ENCODE measurements at regions not wholly inside any gene's neighbourhood (a gene's known extent, or its start where the extent isn't known, plus 50 kb on each side); places are given as distances from the start of the nearest gene placed in this dataset.

GRCh38 chrX:155745792-155746191 is 133.0 kb upstream of the TMLHE start:
- H3K9ac ChIP-seq (ENCODE audit: extremely low read depth, insufficient read length, low read length): no peak overlapping the region
- H3T11ph ChIP-seq (ENCODE audit: low read length): no peak overlapping the region
- H4K8ac ChIP-seq (replicated peaks; ENCODE audit: insufficient read length, low read depth, low read length): no peak overlapping the region
- no peaks in the 10 kb centered on the region for H3K79me1 ChIP-seq (ENCODE audit: insufficient read depth, low read depth, low read length, poor library complexity, severe bottlenecking)
- no peaks in the 10 kb centered on the region for H3K27me3 Mint-ChIP-seq (ENCODE audit: low read depth)
- no CpG with 5 or more reads among the region's 2 CpGs for WGBS (ENCODE audit: extremely low coverage, insufficient read length, low lambda C conversion rate)
- no peak overlapping the region for H2AFZ ChIP-seq (ENCODE audit: low read length)
- no peak overlapping the region for H2BK5ac ChIP-seq (ENCODE audit: insufficient read length, low read length)
- H3K9me3 Mint-ChIP-seq: peaks cover 57 to 61% of the 10 kb centered on the region in 2 experiments
- H3K27ac Mint-ChIP-seq: no peak overlapping the region
- H2BK120ac ChIP-seq (ENCODE audit: low read depth, low read length, poor library complexity, severe bottlenecking): no peak overlapping the region
- no peaks in the 10 kb centered on the region for H3K4me1 ChIP-seq (ENCODE audit: insufficient read depth, low read length)
- peaks cover 3 to 9% of the 10 kb centered on the region in 2 experiments; a peak in 3 of 4 replicates for H3K4me1 Mint-ChIP-seq
- H3K56ac ChIP-seq (ENCODE audit: insufficient read length, low read depth, low read length): no peak overlapping the region
- H3K4ac ChIP-seq (ENCODE audit: low read depth, low read length): no peak overlapping the region
- no peak overlapping the region for H2BK15ac ChIP-seq (ENCODE audit: low read depth, low read length)
- no peak overlapping the region for H2BK20ac ChIP-seq (ENCODE audit: low read depth, low read length, poor library complexity, severe bottlenecking)
- no peak overlapping the region for H2AK5ac ChIP-seq (ENCODE audit: insufficient read length, low read length)
- H3K9me3 ChIP-seq (ENCODE audit: control insufficient read depth, low read depth, low read length): peaks cover 25% of the 10 kb centered on the region
- H3K4me3 Mint-ChIP-seq: no peak overlapping the region
- H4K91ac ChIP-seq (ENCODE audit: insufficient read length, low read depth, low read length): no peak overlapping the region
- no peaks in the 10 kb centered on the region for H4K20me1 ChIP-seq (ENCODE audit: control insufficient read depth, insufficient read depth, insufficient read length)
- peaks cover 5 to 11% (median 5%) of the 10 kb centered on the region in 3 experiments; a peak in 6 of 7 replicates for H3K36me3 Mint-ChIP-seq (ENCODE audit: insufficient read depth in 1 of 3, low read depth in 3 of 3)
- no peaks in the 10 kb centered on the region for H3K79me2 ChIP-seq (ENCODE audit: insufficient read depth, low read length)
- H3K14ac ChIP-seq (ENCODE audit: insufficient read depth, low read length): no peak overlapping the region
- no peaks in the 10 kb centered on the region for H3K23me2 ChIP-seq (ENCODE audit: insufficient read length, low read depth, low read length, poor library complexity, severe bottlenecking)
- H2BK12ac ChIP-seq (ENCODE audit: insufficient read length, low read depth, low read length): no peak overlapping the region
- no peak overlapping the region for H3K23ac ChIP-seq (ENCODE audit: insufficient read length, low read depth, low read length)
- no peak for DNase-seq
- H4K5ac ChIP-seq (ENCODE audit: insufficient read length, low read depth, low read length): no peak overlapping the region
- no peak overlapping the region for H3K4me2 ChIP-seq (ENCODE audit: insufficient read depth, insufficient read length, low read length)
- no peaks in the 10 kb centered on the region for H3K27me3 ChIP-seq (ENCODE audit: insufficient read depth, low read length)
- no peak overlapping the region for H3K27ac ChIP-seq (ENCODE audit: insufficient read length, low read depth, low read length)
- no peak overlapping the region for H3K18ac ChIP-seq (ENCODE audit: insufficient read length, low read depth, low read length)
- no peak for TF ChIP-seq CTCF (conservative IDR thresholded peaks at IDR 0.05)

Data from H9 (cell line).